Gastrocnemius medialis (tissue), 4 donors: ENCODE measurements at regions not wholly inside any gene's neighbourhood (a gene's known extent, or its start where the extent isn't known, plus 50 kb on each side); places are given as distances from the start of the nearest gene placed in this dataset.

Experiments used
- CTCF ChIP-seq, 5 experiments: fragments of 450-650 bp in 3 of 5; fragments of 200-600 bp in 2 of 5; sonication (generic) in 2 of 5; IDR thresholded peaks in 4 of 5; conservative IDR thresholded peaks in 1 of 5; 1 replicate in 4 of 5; 2 replicates in 1 of 5; pipeline ENCODE4 v1.5.1; 2016 to 2019; ENCODE audit warnings: antibody characterized with exemption in 5 of 5, mild to moderate bottlenecking in 3 of 5, moderate library complexity in 3 of 5
- POLR2A ChIP-seq, 2 donors: fragments of 450-650 bp; IDR thresholded peaks; one replicate each; pipeline ENCODE4 v1.6.1; 2017; ENCODE audit warnings: antibody characterized with exemption in 2 of 2, mild to moderate bottlenecking in 2 of 2, moderate library complexity in 2 of 2

- TF ChIP-seq CTCF (IDR thresholded peaks at IDR 0.05 in 4 of 5, conservative IDR thresholded peaks at IDR 0.05 in 1 of 5): no peak
- no peak for TF ChIP-seq POLR2A (IDR thresholded peaks at IDR 0.05)
These were observed 672.1 kb downstream of the OTOL1 start for GRCh38 chr3:162168715-162169114.
